Ectodermal cell (in vitro differentiated cells): ENCODE measurements at regions not wholly inside any gene's neighbourhood (a gene's known extent, or its start where the extent isn't known, plus 50 kb on each side); places are given as distances from the start of the nearest gene placed in this dataset.

ENCODE experiments used
- H3K27ac ChIP-seq: 2 replicates; pipeline ENCODE4 v1.7.0; 2013; ENCODE audit warnings: mild to moderate bottlenecking, low read depth, low read length; ENCODE audit not compliant: insufficient read depth, poor library complexity, severe bottlenecking
- H3K27me3 ChIP-seq: 2 replicates; pipeline ENCODE4 v1.7.0; 2013; ENCODE audit warnings: mild to moderate bottlenecking, low read length; ENCODE audit not compliant: insufficient read depth, control insufficient read depth, poor library complexity, severe bottlenecking
- H3K36me3 ChIP-seq: one replicate; pipeline ENCODE4 v1.7.0; 2013; ENCODE audit warnings: low read length; ENCODE audit not compliant: control insufficient read depth, insufficient read depth
- H3K4me1 ChIP-seq: one replicate; pipeline ENCODE4 v1.7.0; 2013; ENCODE audit warnings: low read length; ENCODE audit not compliant: control insufficient read depth, insufficient read depth
- H3K4me3 ChIP-seq: 2 replicates; pipeline ENCODE4 v1.7.0; 2013; ENCODE audit warnings: low read depth, low read length, control low read depth; ENCODE audit not compliant: insufficient read depth
- H3K9me3 ChIP-seq: 2 replicates; pipeline ENCODE4 v1.7.0; 2013; ENCODE audit warnings: mild to moderate bottlenecking, low read length, moderate library complexity; ENCODE audit not compliant: control insufficient read depth
- WGBS, 2 experiments: methylation state at CpG; one replicate each; pipeline ENCODE4 v1.1.7; 2013; ENCODE audit warnings: missing lambda C conversion rate in 2 of 2; 5-methylcytosine and 5-hydroxymethylcytosine counted together

- H3K27me3 ChIP-seq: no peaks in the 10 kb centered on the region
- no peaks in the 10 kb centered on the region for H3K4me1 ChIP-seq
Observed at GRCh38 chr6:147087641-147088040, 116.6 kb upstream of the STXBP5 start.

GRCh38 chr6:147088861-147089260, 115.4 kb upstream of the STXBP5 start:
- Histone ChIP-seq H3K9me3 (no peaks in the 10 kb centered on the region), H3K27me3 (no peaks in the 10 kb centered on the region), H3K4me3 (no peak overlapping the region), H3K4me1 (no peaks in the 10 kb centered on the region), H3K36me3 (no peaks in the 10 kb centered on the region), H3K27ac (no peak overlapping the region)
- 85 to 100% methylated on average over 1 of the region's 1 CpG for WGBS, 2 experiments

More at GRCh38 chr6:147087641-147088040, 116.6 kb upstream of the STXBP5 start:
- Histone ChIP-seq H3K27ac (no peak overlapping the region), H3K36me3 (no peaks in the 10 kb centered on the region), H3K9me3 (no peaks in the 10 kb centered on the region), H3K4me3 (no peak overlapping the region)

DNA sequence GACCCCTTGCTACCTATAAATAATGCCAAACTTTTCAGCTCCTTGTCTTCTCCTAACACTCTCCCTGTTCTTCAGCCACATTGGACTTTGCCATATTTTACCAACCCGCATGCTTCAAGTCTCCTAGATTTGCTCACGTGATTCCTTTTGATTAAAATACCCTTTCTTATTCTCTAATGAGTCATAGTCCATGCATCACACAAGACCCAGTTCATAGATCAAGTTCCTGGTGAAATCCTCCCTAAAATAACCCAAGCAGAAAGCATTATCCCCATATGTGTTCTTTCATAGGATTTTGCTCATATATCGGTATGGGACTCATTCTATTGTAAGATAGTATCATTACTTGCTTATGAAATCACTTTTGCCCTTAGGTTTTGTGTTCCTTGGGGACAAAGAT, 108.9 kb upstream of the STXBP5 start:
- Histone ChIP-seq H3K4me3 (no peak overlapping the region), H3K27me3 (no peaks in the 10 kb centered on the region), H3K27ac (no peak overlapping the region), H3K9me3 (no peaks in the 10 kb centered on the region), H3K36me3 (no peaks in the 10 kb centered on the region), H3K4me1 (no peaks in the 10 kb centered on the region)
- WGBS, 2 experiments: 92 to 96% methylated on average over 2 to 3 of the region's 3 CpGs

DNA sequence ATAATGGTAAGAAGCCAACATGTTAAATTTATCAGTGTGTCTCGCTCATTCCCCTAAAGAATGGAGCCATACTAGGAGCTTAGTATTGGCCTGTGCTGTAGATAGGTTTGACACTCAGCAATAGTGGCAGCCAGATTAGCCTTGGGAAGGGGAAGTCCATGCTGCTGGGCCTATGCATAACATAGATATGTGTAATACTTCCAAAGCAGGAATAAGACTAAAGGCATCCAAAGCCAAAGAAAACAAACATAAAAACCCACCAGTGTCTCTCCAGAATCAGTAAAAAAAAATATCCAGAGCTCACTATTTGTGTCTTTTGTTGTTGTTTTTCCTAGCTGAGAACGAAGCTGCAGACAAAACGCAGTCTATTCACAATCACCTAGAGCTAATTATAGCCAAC, 104.2 kb upstream of the STXBP5 start:
- no peak overlapping the region for H3K4me3 ChIP-seq
- H3K9me3 ChIP-seq: no peaks in the 10 kb centered on the region
- no peaks in the 10 kb centered on the region for H3K4me1 ChIP-seq
- 92 to 98% methylated on average over 1 to 3 of the region's 3 CpGs for WGBS, 2 experiments
- H3K27me3 ChIP-seq: no peaks in the 10 kb centered on the region
- no peaks in the 10 kb centered on the region for H3K36me3 ChIP-seq
- H3K27ac ChIP-seq: no peak overlapping the region

- 100% methylated on average over 1 to 2 of the region's 2 CpGs for WGBS, 2 experiments
Observed at GRCh38 chr6:147103007-147103406, 101.2 kb upstream of the STXBP5 start.

GRCh38 chr6:147103694-147104093, 100.5 kb upstream of the STXBP5 start:
- no peak overlapping the region for H3K4me3 ChIP-seq
- no peaks in the 10 kb centered on the region for H3K27me3 ChIP-seq
- H3K36me3 ChIP-seq: no peaks in the 10 kb centered on the region
- no peaks in the 10 kb centered on the region for H3K4me1 ChIP-seq
- H3K9me3 ChIP-seq: no peaks in the 10 kb centered on the region
- H3K27ac ChIP-seq: no peak overlapping the region

More at GRCh38 chr6:147103007-147103406, 101.2 kb upstream of the STXBP5 start:
- Histone ChIP-seq H3K36me3 (no peaks in the 10 kb centered on the region), H3K4me1 (no peaks in the 10 kb centered on the region), H3K4me3 (no peak overlapping the region), H3K9me3 (no peaks in the 10 kb centered on the region), H3K27ac (no peak overlapping the region), H3K27me3 (no peaks in the 10 kb centered on the region)

GRCh38 chr6:147105786-147106185, 98.4 kb upstream of the STXBP5 start:
- Histone ChIP-seq H3K4me3 (no peak overlapping the region), H3K36me3 (no peaks in the 10 kb centered on the region), H3K9me3 (no peaks in the 10 kb centered on the region), H3K27me3 (no peaks in the 10 kb centered on the region), H3K4me1 (no peaks in the 10 kb centered on the region), H3K27ac (no peak overlapping the region)
- 78 to 88% methylated on average over 3 of the region's 5 CpGs for WGBS, 2 experiments

GRCh38 chr6:147106759-147107401, 97.3 kb upstream of the STXBP5 start:
- Histone ChIP-seq H3K27me3 (no peaks in the 10 kb centered on the region), H3K4me1 (no peaks in the 10 kb centered on the region), H3K36me3 (no peaks in the 10 kb centered on the region), H3K9me3 (no peaks in the 10 kb centered on the region), H3K27ac (no peak overlapping the region), H3K4me3 (no peak overlapping the region)
- 86 to 87% methylated on average over 7 of the region's 7 CpGs for WGBS, 2 experiments

DNA sequence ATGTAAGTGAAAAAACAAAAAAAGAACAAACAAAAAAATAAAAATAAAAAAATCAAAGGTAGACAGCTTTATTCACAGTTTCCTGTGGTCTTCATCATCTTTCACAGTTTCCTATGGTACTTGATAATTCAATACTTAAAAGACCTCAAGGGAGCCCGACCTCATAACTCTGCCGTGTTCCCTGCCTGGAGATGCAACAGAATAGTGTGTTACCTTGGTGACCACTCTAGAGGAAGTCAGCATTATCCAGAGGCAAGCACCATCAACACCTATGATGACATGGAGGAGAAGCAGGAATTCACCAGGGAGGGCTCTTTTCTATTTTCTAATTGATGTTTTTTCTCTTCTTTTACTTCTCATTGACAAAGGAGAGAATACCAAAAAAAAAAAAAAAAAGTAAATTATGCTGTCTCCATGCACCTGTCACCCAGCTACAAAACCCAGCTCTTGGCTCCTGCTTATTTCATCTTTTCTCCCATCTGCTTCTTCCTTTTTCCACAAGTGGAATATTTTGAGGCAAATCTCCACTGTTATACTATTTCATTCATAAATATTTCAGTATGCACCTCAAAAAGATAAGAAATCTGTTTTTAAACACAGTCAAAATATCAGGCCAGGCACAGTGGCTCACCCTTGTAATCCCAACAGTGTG, 95.8 kb upstream of the STXBP5 start:
- 79 to 83% methylated on average over 2 of the region's 2 CpGs for WGBS, 2 experiments
- H3K4me3 ChIP-seq: no peak overlapping the region
- H3K9me3 ChIP-seq: no peaks in the 10 kb centered on the region
- H3K36me3 ChIP-seq: no peaks in the 10 kb centered on the region
- H3K4me1 ChIP-seq: no peaks in the 10 kb centered on the region
- no peaks in the 10 kb centered on the region for H3K27me3 ChIP-seq
- no peak overlapping the region for H3K27ac ChIP-seq

- Histone ChIP-seq H3K9me3 (no peaks in the 10 kb centered on the region), H3K27ac (no peak overlapping the region), H3K4me1 (no peaks in the 10 kb centered on the region), H3K27me3 (no peaks in the 10 kb centered on the region), H3K36me3 (no peaks in the 10 kb centered on the region), H3K4me3 (no peak overlapping the region)
- WGBS, 2 experiments: 92 to 97% methylated on average over 3 of the region's 4 CpGs
Observed at GRCh38 chr6:147109707-147110106, 94.5 kb upstream of the STXBP5 start.
